AG09309 (cell line): ENCODE measurements at regions not wholly inside any gene's neighbourhood (a gene's known extent, or its start where the extent isn't known, plus 50 kb on each side); places are given as distances from the start of the nearest gene placed in this dataset.
"Not testable (repeated sequence)": the region's sequence is repeated elsewhere in the genome, so short reads cannot be mapped to it uniquely, and the experiment has no call there.

Experiments
- DNase-seq: peaks from one replicate; pipeline ENCODE4 v3.0.0-alpha.2; 2010; ENCODE audit warnings: low read depth
- H3K4me3 ChIP-seq: 2 replicates; pipeline ENCODE4 v1.5.1; 2011; ENCODE audit warnings: mild to moderate bottlenecking, low read depth, low read length, moderate library complexity; ENCODE audit not compliant: control insufficient read depth
- CTCF ChIP-seq: IDR thresholded peaks from 2 replicates; pipeline ENCODE4 v1.5.1; 2011; ENCODE audit warnings: mild to moderate bottlenecking, low read depth, low read length, inconsistent platforms; ENCODE audit not compliant: insufficient read depth, control insufficient read depth; ENCODE audit errors: missing control alignments

- no peak for TF ChIP-seq CTCF
- no peak overlapping the region for H3K4me3 ChIP-seq
- DNase-seq, result no peak
These were observed 757.7 kb downstream of the EPHA4 start for GRCh38 chr2:220814441-220814840.

GRCh38 chr2:220815698-220816097, 756.4 kb downstream of the EPHA4 start:
- no peak for DNase-seq
- H3K4me3 ChIP-seq, result no peak overlapping the region
- TF ChIP-seq CTCF, result no peak

GRCh38 chr2:220821683-220822082, 750.4 kb downstream of the EPHA4 start:
- TF ChIP-seq CTCF, result no peak
- H3K4me3 ChIP-seq, result no peak overlapping the region
- no peak for DNase-seq

GRCh38 chr2:220823590-220823989, 748.5 kb downstream of the EPHA4 start:
- not testable (repeated sequence) for H3K4me3 ChIP-seq, DNase-seq

GRCh38 chr2:220833446-220833845, 738.7 kb downstream of the EPHA4 start:
- no peak for DNase-seq
- no peak for TF ChIP-seq CTCF
- no peak overlapping the region for H3K4me3 ChIP-seq

GRCh38 chr2:220835583-220835982, 736.5 kb downstream of the EPHA4 start:
- no peak overlapping the region for H3K4me3 ChIP-seq
- no peak for DNase-seq
- no peak for TF ChIP-seq CTCF

- no peak for TF ChIP-seq CTCF
- H3K4me3 ChIP-seq, result no peak overlapping the region
- no peak for DNase-seq
These were observed 734.9 kb downstream of the EPHA4 start for GRCh38 chr2:220837226-220837625.
